ENCODE measurements at regions not wholly inside any gene's neighbourhood (a gene's known extent, or its start where the extent isn't known, plus 50 kb on each side); places are given as distances from the start of the nearest gene placed in this dataset.

DNA sequence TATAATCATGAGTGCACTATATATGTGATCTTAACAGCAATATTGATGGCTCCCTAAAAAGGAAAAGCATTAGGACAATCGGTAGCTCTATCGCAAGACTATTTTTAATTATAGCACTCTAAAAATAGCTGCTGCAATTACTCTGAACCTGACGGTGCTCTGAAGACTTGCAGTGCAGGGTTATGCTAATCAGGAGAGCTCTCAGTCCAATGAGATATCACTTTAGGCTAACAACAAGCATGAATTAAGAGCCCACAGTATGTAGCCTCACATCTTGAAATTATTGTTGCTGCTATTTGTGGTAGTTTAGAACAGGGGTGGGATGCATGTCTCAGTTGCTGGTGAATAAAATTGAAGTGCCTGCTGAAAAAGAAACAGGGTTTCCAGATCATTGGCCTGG is 515.8 kb upstream of the AKR1E2 start:
- Mint-ChIP-seq H3K27me3 (ENCODE audit: unreplicated experiment) (no peaks in the 10 kb centered on the region), H3K36me3 (ENCODE audit: unreplicated experiment) (peaks cover 3% of the 10 kb centered on the region), H3K27ac (ENCODE audit: unreplicated experiment) (no peak overlapping the region), H3K4me1 (ENCODE audit: unreplicated experiment) (peaks cover 40% of the 10 kb centered on the region), H3K4me3 (ENCODE audit: unreplicated experiment) (no peak overlapping the region), H3K9me3 (ENCODE audit: unreplicated experiment) (no peaks in the 10 kb centered on the region)
- no peak for DNase-seq (ENCODE audit: extremely low spot score, unreplicated experiment)
- TF ChIP-seq CTCF (IDR thresholded peaks at IDR 0.05), result no peak

- H3K36me3 Mint-ChIP-seq (ENCODE audit: unreplicated experiment), result peaks cover 3% of the 10 kb centered on the region
- H3K27me3 Mint-ChIP-seq (ENCODE audit: unreplicated experiment), result no peaks in the 10 kb centered on the region
- H3K4me3 Mint-ChIP-seq (ENCODE audit: unreplicated experiment), result no peak overlapping the region
- TF ChIP-seq CTCF (IDR thresholded peaks at IDR 0.05), result no peak
- no peaks in the 10 kb centered on the region for H3K9me3 Mint-ChIP-seq (ENCODE audit: unreplicated experiment)
- no peak overlapping the region for H3K27ac Mint-ChIP-seq (ENCODE audit: unreplicated experiment)
- peaks cover 33% of the 10 kb centered on the region for H3K4me1 Mint-ChIP-seq (ENCODE audit: unreplicated experiment)
- no peak for DNase-seq (ENCODE audit: extremely low spot score, unreplicated experiment)
Measured at GRCh38 chr10:4307910-4308309, 518.1 kb upstream of the AKR1E2 start.

DNA sequence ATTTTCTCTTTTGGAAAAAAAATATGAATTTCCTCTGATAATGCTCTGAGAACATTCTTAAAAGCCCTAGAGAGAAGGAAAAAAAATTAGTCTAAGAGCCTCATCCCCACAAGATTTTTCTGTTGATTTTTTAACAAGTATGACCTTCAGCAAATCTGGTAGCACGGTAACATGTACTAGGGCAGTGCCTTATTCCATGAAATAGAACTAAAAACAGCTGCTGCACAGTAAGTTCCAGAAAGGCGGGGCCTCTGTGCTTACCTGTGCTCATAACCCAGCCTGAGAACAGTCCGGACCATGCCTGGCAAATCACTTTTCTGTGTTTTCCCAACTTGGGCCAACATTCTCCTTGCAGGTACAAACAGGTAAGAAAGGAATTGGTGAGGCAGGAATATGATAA is 519.1 kb upstream of the AKR1E2 start:
- H3K4me3 Mint-ChIP-seq (ENCODE audit: unreplicated experiment), result no peak overlapping the region
- no peak for DNase-seq (ENCODE audit: extremely low spot score, unreplicated experiment)
- H3K36me3 Mint-ChIP-seq (ENCODE audit: unreplicated experiment), result peaks cover 3% of the 10 kb centered on the region
- no peaks in the 10 kb centered on the region for H3K9me3 Mint-ChIP-seq (ENCODE audit: unreplicated experiment)
- peaks cover 29% of the 10 kb centered on the region for H3K4me1 Mint-ChIP-seq (ENCODE audit: unreplicated experiment)
- H3K27ac Mint-ChIP-seq (ENCODE audit: unreplicated experiment), result peak overlapping the region; percentile 61
- no peaks in the 10 kb centered on the region for H3K27me3 Mint-ChIP-seq (ENCODE audit: unreplicated experiment)
- TF ChIP-seq CTCF (IDR thresholded peaks at IDR 0.05), result no peak

DNA sequence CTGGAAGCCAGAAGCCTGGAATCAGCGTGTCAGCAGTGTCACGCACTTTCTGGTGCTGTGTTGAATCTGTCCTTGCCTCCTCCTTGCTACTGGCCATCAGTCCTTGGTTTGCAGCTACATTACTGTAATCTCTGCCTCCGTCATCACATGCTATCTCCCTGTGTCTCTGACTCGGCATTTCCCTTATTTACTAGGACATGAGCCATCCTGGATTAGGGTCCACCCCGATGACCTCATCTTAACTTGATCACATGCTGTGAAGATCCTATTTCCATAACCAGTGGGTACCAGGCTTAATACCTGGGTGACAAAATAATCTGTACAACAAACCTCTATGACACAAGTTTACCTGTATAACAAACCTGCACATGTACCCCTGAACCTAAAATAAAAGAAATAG is 518.0 kb upstream of the KLF6 start:
- no peak for DNase-seq (ENCODE audit: extremely low spot score, unreplicated experiment)
- Mint-ChIP-seq H3K36me3 (ENCODE audit: unreplicated experiment) (no peaks in the 10 kb centered on the region), H3K27ac (ENCODE audit: unreplicated experiment) (no peak overlapping the region), H3K4me1 (ENCODE audit: unreplicated experiment) (peaks cover 19% of the 10 kb centered on the region), H3K27me3 (ENCODE audit: unreplicated experiment) (no peaks in the 10 kb centered on the region), H3K9me3 (ENCODE audit: unreplicated experiment) (no peaks in the 10 kb centered on the region), H3K4me3 (ENCODE audit: unreplicated experiment) (no peak overlapping the region)
- no peak for TF ChIP-seq CTCF (IDR thresholded peaks at IDR 0.05)

DNA sequence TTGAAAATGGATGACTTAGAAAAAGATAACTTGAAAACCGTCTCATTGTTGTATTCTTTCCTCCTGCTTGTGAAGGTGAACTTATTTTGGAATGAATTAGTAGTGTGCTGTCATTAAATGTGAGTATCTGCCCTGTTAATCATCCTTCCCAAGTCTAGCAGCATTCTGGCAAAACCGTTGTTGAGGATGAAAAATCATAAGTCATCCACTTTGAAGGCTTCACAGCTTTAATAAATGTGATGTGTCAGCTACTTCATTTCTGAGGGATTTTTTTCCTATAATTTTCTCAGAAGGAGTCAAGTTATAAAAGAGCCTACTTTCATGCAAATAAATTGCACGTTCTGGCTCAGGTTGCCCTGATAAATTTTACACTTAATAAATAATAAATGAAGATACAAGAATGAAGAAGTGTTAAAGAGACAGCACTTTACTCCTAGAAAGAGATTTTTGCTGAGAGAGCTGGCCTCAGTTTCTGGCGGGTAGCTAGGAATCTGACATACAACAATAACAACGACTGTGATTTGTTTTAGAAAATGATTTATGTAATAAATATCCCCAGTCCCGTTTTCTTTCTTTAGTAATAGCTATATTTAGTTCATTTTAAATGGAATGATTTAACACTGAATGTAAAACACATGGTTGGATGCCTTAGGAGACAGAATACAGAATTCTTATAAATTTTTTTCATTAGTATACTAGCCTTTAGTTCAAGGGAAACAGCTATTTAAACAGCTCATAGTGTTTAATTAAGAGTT is 516.5 kb upstream of the KLF6 start:
- Mint-ChIP-seq H3K4me3 (ENCODE audit: unreplicated experiment) (no peak overlapping the region), H3K36me3 (ENCODE audit: unreplicated experiment) (no peaks in the 10 kb centered on the region), H3K4me1 (ENCODE audit: unreplicated experiment) (peaks cover 11% of the 10 kb centered on the region), H3K9me3 (ENCODE audit: unreplicated experiment) (no peaks in the 10 kb centered on the region), H3K27me3 (ENCODE audit: unreplicated experiment) (no peaks in the 10 kb centered on the region), H3K27ac (ENCODE audit: unreplicated experiment) (no peak overlapping the region)
- no peak for TF ChIP-seq CTCF (IDR thresholded peaks at IDR 0.05)
- DNase-seq (ENCODE audit: extremely low spot score, unreplicated experiment), result no peak

Measured in osteocyte (in vitro differentiated cells).